ENCODE measurements at regions not wholly inside any gene's neighbourhood (a gene's known extent, or its start where the extent isn't known, plus 50 kb on each side); places are given as distances from the start of the nearest gene placed in this dataset.

DNA sequence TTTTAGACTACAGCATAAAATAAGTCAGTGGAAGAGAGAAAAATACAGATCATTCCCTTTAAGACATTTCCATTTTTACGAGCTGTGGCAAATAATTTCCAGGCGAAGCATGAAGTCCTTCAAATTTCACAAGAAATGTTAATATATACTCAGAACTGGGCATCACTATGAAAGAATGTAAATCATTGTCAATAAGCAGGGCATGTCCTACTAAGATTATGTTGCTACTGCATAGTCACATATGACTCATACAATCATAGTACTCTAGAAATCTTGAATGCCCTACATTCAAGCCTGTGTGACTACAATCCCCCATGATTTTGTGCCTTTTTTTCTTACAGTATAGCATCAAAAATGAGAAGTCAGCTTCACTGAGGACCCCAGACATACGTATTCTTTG, 485.2 kb upstream of the FTMT start:
- no peak for DNase-seq (ENCODE audit: extremely low read depth in 1 of 4, low spot score in 3 of 4)
- TF ChIP-seq CSDE1 (IDR thresholded peaks at IDR 0.05) = no peak
- TF ChIP-seq, protein P1, sequence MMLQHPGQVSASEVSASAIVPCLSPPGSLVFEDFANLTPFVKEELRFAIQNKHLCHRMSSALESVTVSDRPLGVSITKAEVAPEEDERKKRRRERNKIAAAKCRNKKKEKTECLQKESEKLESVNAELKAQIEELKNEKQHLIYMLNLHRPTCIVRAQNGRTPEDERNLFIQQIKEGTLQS (IDR thresholded peaks at IDR 0.05) = 0 out of 2 replicates have a peak, but pooled peaks have one; percentile 14
- TF ChIP-seq, protein P1 (CRISPR knock-in tag; conservative IDR thresholded peaks at IDR 0.05) = no peak
- H3K36me3 ChIP-seq (ENCODE audit: control insufficient read depth, insufficient read depth, low read length) = no peaks in the 10 kb centered on the region
- no peak for ATAC-seq
- H3K9ac ChIP-seq (ENCODE audit: insufficient read depth in 1 of 2, low read depth in 2 of 2, low read length in 2 of 2) = no peak overlapping the region
- POLR2A ChIA-PET = no interaction called here
- no peak overlapping the region for H3K27ac ChIP-seq (ENCODE audit: extremely low read depth, low read depth, low read length)
- H3K9me1 ChIP-seq (ENCODE audit: control insufficient read depth, insufficient read depth, low read length) = no peaks in the 10 kb centered on the region
- H3K9me3 ChIP-seq (replicated peaks; ENCODE audit: control insufficient read depth, insufficient read depth, low read depth, low read length) = no peaks in the 10 kb centered on the region
- H3K27me3 ChIP-seq (ENCODE audit: control insufficient read depth in 2 of 2, insufficient read depth in 2 of 2, low read length in 2 of 2) = no peaks in the 10 kb centered on the region
- no peak overlapping the region for H3K4me2 ChIP-seq (ENCODE audit: insufficient read depth, low read length)
- CTCF ChIA-PET (ENCODE audit: low intra/inter-chr PET ratio) = no interaction called here
- H2AFZ ChIP-seq (ENCODE audit: low read depth, low read length) = no peak overlapping the region
- no peak overlapping the region for H3K4me3 ChIP-seq
- in situ Hi-C loops (cut with MboI) (no loop called here), intact Hi-C loops (cut with micrococcal nuclease) (no loop called here)
- 7% methylated on average over 3 of the region's 3 CpGs for WGBS (ENCODE audit: insufficient coverage, low coverage, missing lambda C conversion rate)
- H4K20me1 ChIP-seq (replicated peaks; ENCODE audit: control insufficient read depth, insufficient read depth, low read length) = no peaks in the 10 kb centered on the region
- no peaks in the 10 kb centered on the region for H3K4me1 ChIP-seq (replicated peaks in 1 of 2; ENCODE audit: control insufficient read depth in 2 of 2, insufficient read depth in 2 of 2, low read length in 2 of 2)
- BruUV-seq (replicated peaks) = no TSS peak
- FAIRE-seq = no peak
- no peaks in the 10 kb centered on the region for H3K79me2 ChIP-seq (ENCODE audit: control insufficient read depth, insufficient read depth, low read length)

DNA sequence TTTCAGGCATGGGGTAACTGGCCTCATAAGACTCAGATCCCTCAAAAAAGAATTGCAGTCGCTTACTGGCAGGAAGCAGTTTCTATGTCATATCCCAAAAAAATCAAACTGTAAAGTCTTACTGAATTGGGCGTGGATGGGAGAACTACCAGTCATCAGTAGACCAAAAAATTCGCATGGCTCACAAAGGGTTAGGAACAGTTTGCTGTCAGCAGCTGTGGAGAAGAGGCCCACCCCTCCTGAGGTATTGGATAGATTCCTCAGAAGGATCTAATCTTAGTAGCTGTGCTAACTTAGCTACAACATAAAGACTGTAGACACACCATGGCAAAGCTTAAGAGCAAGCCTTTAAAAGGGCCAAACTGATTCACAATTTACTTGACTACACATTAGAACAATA, 478.3 kb upstream of the FTMT start:
- H3K9me1 ChIP-seq (ENCODE audit: control insufficient read depth, insufficient read depth, low read length) = no peaks in the 10 kb centered on the region
- POLR2A ChIA-PET = no interaction called here
- H3K79me2 ChIP-seq (ENCODE audit: control insufficient read depth, insufficient read depth, low read length) = no peaks in the 10 kb centered on the region
- BruUV-seq (replicated peaks) = no TSS peak
- H3K27ac ChIP-seq (ENCODE audit: extremely low read depth, low read depth, low read length) = no peak overlapping the region
- ATAC-seq = no peak
- H3K4me2 ChIP-seq (ENCODE audit: insufficient read depth, low read length) = no peak overlapping the region
- in situ Hi-C loops (cut with MboI) (no loop called here), intact Hi-C loops (cut with micrococcal nuclease) (no loop called here)
- DNase-seq (ENCODE audit: extremely low read depth in 1 of 4, low spot score in 3 of 4) = no peak
- CTCF ChIA-PET (ENCODE audit: low intra/inter-chr PET ratio) = no interaction called here
- WGBS (ENCODE audit: insufficient coverage, low coverage, missing lambda C conversion rate) = 3% methylated on average over 3 of the region's 3 CpGs
- H3K36me3 ChIP-seq (ENCODE audit: control insufficient read depth, insufficient read depth, low read length) = no peaks in the 10 kb centered on the region
- FAIRE-seq = no peak
- no peaks in the 10 kb centered on the region for H4K20me1 ChIP-seq (replicated peaks; ENCODE audit: control insufficient read depth, insufficient read depth, low read length)
- no peak overlapping the region for H3K9ac ChIP-seq (ENCODE audit: insufficient read depth in 1 of 2, low read depth in 2 of 2, low read length in 2 of 2)
- no peak overlapping the region for H2AFZ ChIP-seq (ENCODE audit: low read depth, low read length)
- H3K9me3 ChIP-seq (replicated peaks; ENCODE audit: control insufficient read depth, insufficient read depth, low read depth, low read length) = 0 out of 2 replicates have a peak, but pooled peaks cover 1% of the 10 kb centered on the region
- no peaks in the 10 kb centered on the region for H3K4me1 ChIP-seq (replicated peaks in 1 of 2; ENCODE audit: control insufficient read depth in 2 of 2, insufficient read depth in 2 of 2, low read length in 2 of 2)
- no peak overlapping the region for H3K4me3 ChIP-seq
- no peaks in the 10 kb centered on the region for H3K27me3 ChIP-seq (ENCODE audit: control insufficient read depth in 2 of 2, insufficient read depth in 2 of 2, low read length in 2 of 2)
- TF ChIP-seq SIX5 (IDR thresholded peaks at IDR 0.05; ENCODE audit: borderline replicate concordance in 1 of 2, insufficient read depth in 1 of 2, low read depth in 1 of 2, low read length in 2 of 2) = no peak
- TF ChIP-seq SUPT5H (IDR thresholded peaks at IDR 0.05) = no peak
- TF ChIP-seq ZNF143 (CRISPR knock-in tag; IDR thresholded peaks at IDR 0.05) = no peak
- TF ChIP-seq, protein P2, sequence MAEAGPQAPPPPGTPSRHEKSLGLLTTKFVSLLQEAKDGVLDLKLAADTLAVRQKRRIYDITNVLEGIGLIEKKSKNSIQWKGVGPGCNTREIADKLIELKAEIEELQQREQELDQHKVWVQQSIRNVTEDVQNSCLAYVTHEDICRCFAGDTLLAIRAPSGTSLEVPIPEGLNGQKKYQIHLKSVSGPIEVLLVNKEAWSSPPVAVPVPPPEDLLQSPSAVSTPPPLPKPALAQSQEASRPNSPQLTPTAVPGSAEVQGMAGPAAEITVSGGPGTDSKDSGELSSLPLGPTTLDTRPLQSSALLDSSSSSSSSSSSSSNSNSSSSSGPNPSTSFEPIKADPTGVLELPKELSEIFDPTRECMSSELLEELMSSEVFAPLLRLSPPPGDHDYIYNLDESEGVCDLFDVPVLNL (CRISPR knock-in tag; IDR thresholded peaks at IDR 0.05; ENCODE audit: low read depth) = no peak
- no peak for TF ChIP-seq JUNB (CRISPR knock-in tag; conservative IDR thresholded peaks at IDR 0.05)
- TF ChIP-seq, protein P3, sequence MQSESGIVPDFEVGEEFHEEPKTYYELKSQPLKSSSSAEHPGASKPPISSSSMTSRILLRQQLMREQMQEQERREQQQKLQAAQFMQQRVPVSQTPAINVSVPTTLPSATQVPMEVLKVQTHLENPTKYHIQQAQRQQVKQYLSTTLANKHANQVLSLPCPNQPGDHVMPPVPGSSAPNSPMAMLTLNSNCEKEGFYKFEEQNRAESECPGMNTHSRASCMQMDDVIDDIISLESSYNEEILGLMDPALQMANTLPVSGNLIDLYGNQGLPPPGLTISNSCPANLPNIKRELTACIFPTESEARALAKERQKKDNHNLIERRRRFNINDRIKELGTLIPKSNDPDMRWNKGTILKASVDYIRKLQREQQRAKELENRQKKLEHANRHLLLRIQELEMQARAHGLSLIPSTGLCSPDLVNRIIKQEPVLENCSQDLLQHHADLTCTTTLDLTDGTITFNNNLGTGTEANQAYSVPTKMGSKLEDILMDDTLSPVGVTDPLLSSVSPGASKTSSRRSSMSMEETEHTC (IDR thresholded peaks at IDR 0.05) = no peak
- no peak for TF ChIP-seq MAFK (IDR thresholded peaks at IDR 0.05; ENCODE audit: low read length)
- no peak for TF ChIP-seq MTA2 (IDR thresholded peaks at IDR 0.05; ENCODE audit: low read depth)
- TF ChIP-seq ZFPM2 (CRISPR knock-in tag; IDR thresholded peaks at IDR 0.05) = no peak
- TF ChIP-seq ZNF436 (CRISPR knock-in tag; IDR thresholded peaks at IDR 0.05) = no peak

All from K562 (cell line).